Body of pancreas (tissue), 4 donors: ENCODE measurements at regions not wholly inside any gene's neighbourhood (a gene's known extent, or its start where the extent isn't known, plus 50 kb on each side); places are given as distances from the start of the nearest gene placed in this dataset.

Experiments
- ATAC-seq: fragments of 150-250 bp; one replicate; pipeline ENCODE4 v1.9.1; 2016
- DNase-seq, 4 donors: peaks; one replicate each; pipeline ENCODE4 v3.0.0-alpha.2; 2019
- H3K27ac ChIP-seq, 4 donors: fragments of 200-600 bp; sonication (generic); 1 replicate in 3 of 4; 2 replicates in 1 of 4; pipeline versions ENCODE4 v1.5.1 to v1.6.1; 2016 to 2019; ENCODE audit warnings: mild to moderate bottlenecking in 1 of 4, mixed read lengths in 1 of 4, moderate library complexity in 1 of 4
- H3K27me3 ChIP-seq, 2 donors: fragments of 200-600 bp; sonication (generic); one replicate each; pipeline ENCODE4 v1.6.0; 2016; ENCODE audit warnings: mild to moderate bottlenecking in 1 of 2
- H3K36me3 ChIP-seq, 2 donors: fragments of 200-600 bp; sonication (generic); replicated peaks in 1 of 2; 2 replicates each; pipeline ENCODE4 v1.5.1; 2016; ENCODE audit warnings: low read depth in 2 of 2; ENCODE audit not compliant: insufficient read depth in 1 of 2
- H3K4me1 ChIP-seq: fragments of 200-600 bp; sonication (generic); one replicate; pipeline ENCODE4 v1.6.0; 2016
- H3K4me3 ChIP-seq, 2 donors: fragments of 200-600 bp; sonication (generic); 1 replicate in 1 of 2; 2 replicates in 1 of 2; pipeline ENCODE4 v1.5.1; 2016 to 2019
- H3K9me3 ChIP-seq, 3 donors: fragments of 200-600 bp; sonication (generic); 1 replicate in 2 of 3; 2 replicates in 1 of 3; pipeline ENCODE4 v1.5.1; 2016
- CTCF ChIP-seq, 7 experiments: fragments of 450-650 bp in 4 of 7; fragments of 200-600 bp in 3 of 7; sonication (generic) in 3 of 7; IDR thresholded peaks; one replicate each; pipeline ENCODE4 v1.5.1; 2016 to 2019; ENCODE audit warnings: antibody characterized with exemption in 7 of 7
- POLR2A ChIP-seq, 3 donors: fragments of 450-650 bp; IDR thresholded peaks; one replicate each; pipeline ENCODE4 v1.6.1; 2016; ENCODE audit warnings: antibody characterized with exemption in 3 of 3, mild to moderate bottlenecking in 2 of 3
- WGBS, 2 donors: methylation state at CpG; one replicate each; pipeline ENCODE4 v1.1.5; 2017; 5-methylcytosine and 5-hydroxymethylcytosine counted together
- intact Hi-C: fragments of 100-400 bp; cut with DNase I; formaldehyde crosslinking; loops from one replicate; pipeline ENCODE4 v1.15.1; 2023

DNA sequence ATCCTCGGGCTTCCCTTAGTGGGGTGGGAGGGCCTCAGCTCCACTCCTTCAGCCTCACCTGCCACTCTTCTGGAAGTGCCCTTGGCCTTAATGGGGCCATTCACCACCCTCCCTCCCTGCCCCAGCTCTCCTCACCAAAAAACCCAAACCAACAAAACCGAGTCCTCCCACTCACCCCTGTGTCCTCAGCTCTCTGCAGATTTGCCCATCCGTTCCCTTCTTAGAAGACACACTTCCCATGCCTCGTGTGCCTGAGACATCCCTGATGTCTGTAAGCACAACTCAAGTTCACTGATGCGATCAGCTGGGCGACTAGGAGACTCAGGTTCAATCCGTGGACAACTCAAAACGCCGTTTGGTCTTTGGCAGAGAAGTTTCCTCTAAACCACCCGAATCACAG, 839.2 kb downstream of the TBC1D22A start:
- intact Hi-C loops, result no loop called here
- Histone ChIP-seq H3K4me1 (no peaks in the 10 kb centered on the region), H3K36me3 (no peaks in the 10 kb centered on the region), H3K27me3 (no peaks in the 10 kb centered on the region), H3K9me3 (no peaks in the 10 kb centered on the region), H3K27ac (no peak overlapping the region), H3K4me3 (no peak overlapping the region)
- DNase-seq (no peak), ATAC-seq (no peak)
- WGBS, 2 donors, result 58 to 66% methylated on average over 10 of the region's 10 CpGs
- no peak for TF ChIP-seq CTCF (IDR thresholded peaks at IDR 0.05)
- no peak for TF ChIP-seq POLR2A (IDR thresholded peaks at IDR 0.05)

GRCh38 chr22:47600791-47601625, 838.6 kb downstream of the TBC1D22A start:
- TF ChIP-seq CTCF (IDR thresholded peaks at IDR 0.05) (no peak), POLR2A (IDR thresholded peaks at IDR 0.05) (no peak)
- DNase-seq (no peak), ATAC-seq (no peak)
- Histone ChIP-seq H3K9me3 (no peaks in the 10 kb centered on the region), H3K4me1 (no peaks in the 10 kb centered on the region), H3K27me3 (no peaks in the 10 kb centered on the region), H3K27ac (no peak overlapping the region), H3K36me3 (no peaks in the 10 kb centered on the region), H3K4me3 (no peak overlapping the region)
- intact Hi-C loops, result no loop called here
- 42 to 46% methylated on average over 14 to 15 of the region's 16 CpGs for WGBS, 2 donors

- no peak for TF ChIP-seq CTCF (IDR thresholded peaks at IDR 0.05)
- no peak for TF ChIP-seq POLR2A (IDR thresholded peaks at IDR 0.05)
- Histone ChIP-seq H3K36me3 (no peaks in the 10 kb centered on the region), H3K27ac (no peak overlapping the region), H3K27me3 (no peaks in the 10 kb centered on the region), H3K4me3 (no peak overlapping the region), H3K9me3 (no peaks in the 10 kb centered on the region), H3K4me1 (no peaks in the 10 kb centered on the region)
- intact Hi-C loops, result no loop called here
- ATAC-seq (no peak), DNase-seq (no peak)
- WGBS, 2 donors, result 55 to 57% methylated on average over 9 to 11 of the region's 11 CpGs
Observed at GRCh38 chr22:47600281-47600680, 837.8 kb downstream of the TBC1D22A start.

DNA sequence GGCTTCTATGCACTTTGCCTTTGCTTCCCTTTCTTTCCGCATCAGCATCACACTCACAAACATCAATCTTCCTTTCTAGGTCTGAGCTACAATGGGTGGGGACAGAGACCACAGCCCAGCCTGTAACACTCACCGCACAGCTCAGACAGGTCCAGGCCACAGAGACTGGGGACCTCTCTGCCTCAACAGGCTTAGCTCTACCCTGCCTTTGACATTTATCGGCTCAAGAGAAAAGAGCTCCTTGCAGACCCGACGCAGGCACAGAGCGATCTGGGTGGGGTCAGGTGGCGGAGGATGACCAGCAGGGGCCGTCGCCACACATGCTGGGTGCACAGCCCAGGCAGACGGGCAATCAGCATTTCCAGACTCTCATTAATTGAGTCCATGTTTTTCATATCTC, 837.3 kb downstream of the TBC1D22A start:
- no peaks in the 10 kb centered on the region for H3K9me3 ChIP-seq
- H3K27me3 ChIP-seq, result no peaks in the 10 kb centered on the region
- intact Hi-C loops, result loop anchor here (10.0 kb wide), 1 partner anchor 1985 kb away; no protein-coding TSS in a partner anchor
- no peak for DNase-seq
- WGBS, 2 donors, result 48 to 65% methylated on average over 10 of the region's 10 CpGs
- H3K36me3 ChIP-seq, result no peaks in the 10 kb centered on the region
- TF ChIP-seq CTCF (IDR thresholded peaks at IDR 0.05), result no peak
- TF ChIP-seq POLR2A (IDR thresholded peaks at IDR 0.05), result no peak
- ATAC-seq, result no peak
- no peak overlapping the region for H3K27ac ChIP-seq
- H3K4me3 ChIP-seq, result no peak overlapping the region
- H3K4me1 ChIP-seq, result no peaks in the 10 kb centered on the region

DNA sequence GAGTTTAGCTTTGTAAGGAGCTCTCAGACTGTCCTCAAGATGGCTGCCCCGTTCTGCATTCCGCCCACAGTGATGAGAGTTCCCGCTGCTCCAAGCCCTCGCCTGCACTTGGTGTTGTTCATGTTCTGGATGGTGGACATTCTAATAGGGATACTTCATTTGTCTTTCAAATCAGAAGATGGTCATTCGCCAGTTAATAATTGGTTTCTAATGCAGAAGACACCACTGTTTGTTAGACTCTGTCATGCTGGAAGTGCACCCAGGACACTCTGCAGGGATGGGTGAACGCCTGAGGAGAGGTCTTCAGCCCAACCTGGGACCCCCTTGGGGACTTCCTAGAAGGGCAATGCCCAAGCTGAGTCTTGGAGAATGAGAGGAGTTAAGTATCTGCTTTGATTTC, 836.4 kb downstream of the TBC1D22A start:
- Histone ChIP-seq H3K27me3 (no peaks in the 10 kb centered on the region), H3K4me1 (no peaks in the 10 kb centered on the region), H3K27ac (no peak overlapping the region), H3K36me3 (no peaks in the 10 kb centered on the region), H3K9me3 (no peaks in the 10 kb centered on the region), H3K4me3 (no peak overlapping the region)
- TF ChIP-seq POLR2A (IDR thresholded peaks at IDR 0.05), result no peak
- DNase-seq, result no peak
- WGBS, 2 donors, result 80 to 84% methylated on average over 6 of the region's 6 CpGs
- ATAC-seq, result no peak
- intact Hi-C loops, result loop anchor here (10.0 kb wide), 1 partner anchor 1984 kb away; no protein-coding TSS in a partner anchor
